Activated CD8-positive, alpha-beta T cell treated with anti-CD3 and anti-CD28 coated beads, Interleukin-2, amount 10 ng/mL, durations not matched to agents 7 days and 5 days (primary cell): ENCODE measurements at regions not wholly inside any gene's neighbourhood (a gene's known extent, or its start where the extent isn't known, plus 50 kb on each side); places are given as distances from the start of the nearest gene placed in this dataset.

Source experiments
- ATAC-seq: fragments of 150-1000 bp; cut with Tn5 transposase; one replicate; pipeline ENCODE4 v1.10.0; 2021; ENCODE audit warnings: moderate library complexity
- CTCF ChIA-PET: fragments of 350-600 bp; sonication (Branson Sonifier 250); formaldehyde crosslinking; loops from one replicate; lab custom pipeline; 2021; ENCODE audit warnings: antibody characterized with exemption; lab: Charles Lee
- POLR2A ChIA-PET: fragments of 350-600 bp; sonication (Branson Sonifier 250); formaldehyde crosslinking; loops from one replicate; lab custom pipeline; 2021; ENCODE audit warnings: antibody characterized with exemption; lab: Charles Lee
- DNase-seq: peaks from one replicate; pipeline ENCODE4 v3.0.0-alpha.2; 2020
- H3K27ac Mint-ChIP-seq: one replicate; pipeline ENCODE4 v1.8.0; 2021; ENCODE audit warnings: mild to moderate bottlenecking, mixed read lengths
- H3K27me3 Mint-ChIP-seq: one replicate; pipeline ENCODE4 v1.8.0; 2021; ENCODE audit warnings: low read depth, mixed read lengths
- H3K36me3 Mint-ChIP-seq: one replicate; pipeline ENCODE4 v1.8.0; 2021; ENCODE audit warnings: low read depth, mixed read lengths
- H3K4me1 Mint-ChIP-seq: one replicate; pipeline ENCODE4 v1.8.0; 2021; ENCODE audit warnings: low read depth, mixed read lengths
- H3K4me3 Mint-ChIP-seq: one replicate; pipeline ENCODE4 v1.8.0; 2021; ENCODE audit warnings: mild to moderate bottlenecking, mixed read lengths
- H3K9me3 Mint-ChIP-seq: one replicate; pipeline ENCODE4 v1.8.0; 2022; ENCODE audit warnings: mixed read lengths; ENCODE audit not compliant: insufficient read depth

DNA sequence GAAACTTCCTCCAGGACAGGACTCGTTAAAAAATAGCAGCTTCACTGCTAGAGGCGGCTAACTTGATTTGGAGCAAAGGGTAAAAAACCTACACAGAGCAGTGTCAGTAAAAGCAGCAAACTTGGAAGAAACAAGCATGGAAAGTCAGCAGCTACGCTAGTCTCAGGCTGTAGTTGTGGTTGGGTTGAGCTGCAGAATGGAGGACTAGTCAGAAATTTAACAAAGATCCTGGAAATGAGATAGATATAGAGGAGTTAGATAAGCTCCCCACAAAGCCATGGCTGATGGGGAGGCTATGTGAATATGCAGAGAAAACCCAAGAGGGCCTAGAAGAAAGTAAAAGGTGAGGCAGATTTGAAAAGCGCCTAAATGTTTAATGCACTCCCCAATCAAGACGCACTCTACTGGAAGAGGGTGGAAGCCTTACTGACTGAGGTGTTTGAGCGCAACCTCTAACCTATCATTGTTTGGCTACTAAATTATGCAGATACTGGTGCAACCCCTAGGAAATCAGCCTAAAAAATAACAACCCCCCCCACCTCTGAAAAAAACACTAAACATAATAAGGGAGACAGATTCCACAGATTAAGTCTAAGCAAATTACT lies 99.7 kb upstream of the TMEM168 start:
- Mint-ChIP-seq H3K4me1 (no peaks in the 10 kb centered on the region), H3K9me3 (no peaks in the 10 kb centered on the region), H3K4me3 (no peak overlapping the region), H3K27ac (no peak overlapping the region), H3K36me3 (peaks cover 22% of the 10 kb centered on the region), H3K27me3 (no peaks in the 10 kb centered on the region)
- DNase-seq, result no peak
- no peak for ATAC-seq
- CTCF ChIA-PET, result no interaction called here
- POLR2A ChIA-PET, result no interaction called here

GRCh38 chr7:112889268-112889667 lies 99.1 kb upstream of the TMEM168 start:
- ATAC-seq (no peak), DNase-seq (no peak)
- Mint-ChIP-seq H3K36me3 (peaks cover 21% of the 10 kb centered on the region), H3K4me3 (no peak overlapping the region), H3K9me3 (no peaks in the 10 kb centered on the region), H3K27ac (no peak overlapping the region), H3K4me1 (no peaks in the 10 kb centered on the region), H3K27me3 (no peaks in the 10 kb centered on the region)
- ChIA-PET POLR2A (no interaction called here), CTCF (no interaction called here)

DNA sequence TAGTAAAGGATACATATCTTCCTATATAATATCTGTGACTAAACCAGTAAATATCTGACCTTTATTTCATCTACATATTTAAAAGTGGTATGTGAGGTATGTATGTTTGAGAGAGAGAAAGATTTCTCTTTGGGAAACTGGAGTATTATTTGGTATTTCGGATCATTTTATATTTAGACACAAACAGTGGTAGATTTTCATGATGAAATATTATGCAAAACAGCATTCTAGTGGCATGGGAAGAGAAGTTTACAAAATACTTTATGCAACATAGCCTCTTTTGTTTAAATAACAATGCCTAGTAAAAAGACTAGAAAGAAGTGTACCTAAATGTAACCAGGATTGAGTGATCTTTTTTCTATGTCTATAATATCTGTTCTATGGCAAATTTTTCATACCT lies 98.6 kb upstream of the TMEM168 start:
- DNase-seq (no peak), ATAC-seq (no peak)
- H3K36me3 Mint-ChIP-seq, result peaks cover 22% of the 10 kb centered on the region
- H3K4me1 Mint-ChIP-seq, result no peaks in the 10 kb centered on the region
- CTCF ChIA-PET, result no interaction called here
- no peaks in the 10 kb centered on the region for H3K9me3 Mint-ChIP-seq
- H3K27ac Mint-ChIP-seq, result no peak overlapping the region
- POLR2A ChIA-PET, result no interaction called here
- no peaks in the 10 kb centered on the region for H3K27me3 Mint-ChIP-seq
- H3K4me3 Mint-ChIP-seq, result no peak overlapping the region

- no peak overlapping the region for H3K27ac Mint-ChIP-seq
- no peaks in the 10 kb centered on the region for H3K9me3 Mint-ChIP-seq
- CTCF ChIA-PET, result no interaction called here
- H3K4me1 Mint-ChIP-seq, result no peaks in the 10 kb centered on the region
- POLR2A ChIA-PET, result no interaction called here
- DNase-seq, result no peak
- no peak overlapping the region for H3K4me3 Mint-ChIP-seq
- no peak for ATAC-seq
- no peaks in the 10 kb centered on the region for H3K27me3 Mint-ChIP-seq
- H3K36me3 Mint-ChIP-seq, result peaks cover 22% of the 10 kb centered on the region
Measured at GRCh38 chr7:112887976-112888375, 97.8 kb upstream of the TMEM168 start.

DNA sequence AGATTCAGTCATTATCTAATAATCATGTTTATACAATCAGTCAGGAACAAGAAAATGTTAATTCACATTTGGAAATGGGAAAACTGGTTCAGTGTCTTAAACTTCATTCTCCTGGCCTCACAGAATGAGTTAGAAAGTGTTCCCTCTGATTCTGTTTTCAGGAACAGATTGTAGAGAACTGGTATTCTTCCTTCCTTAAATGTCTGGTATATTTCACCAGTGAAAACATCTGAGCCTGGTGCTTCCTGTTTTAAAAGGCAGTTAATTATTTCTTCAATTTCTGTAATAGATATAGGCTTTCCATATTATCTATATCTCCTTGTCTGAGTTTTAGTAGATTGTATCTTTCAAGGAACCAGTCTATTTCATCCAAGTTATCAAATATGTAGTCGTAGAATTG lies 97.1 kb upstream of the TMEM168 start:
- no peak for ATAC-seq
- Mint-ChIP-seq H3K4me3 (no peak overlapping the region), H3K4me1 (no peaks in the 10 kb centered on the region), H3K36me3 (peaks cover 22% of the 10 kb centered on the region), H3K27me3 (no peaks in the 10 kb centered on the region), H3K9me3 (no peaks in the 10 kb centered on the region), H3K27ac (no peak overlapping the region)
- ChIA-PET CTCF (interaction anchor here (1.2 kb wide), 1 partner anchor 17 kb away, joined by 3 read pairs; no protein-coding TSS in a partner anchor), POLR2A (no interaction called here)
- DNase-seq, result no peak

- H3K27ac Mint-ChIP-seq, result no peak overlapping the region
- no peaks in the 10 kb centered on the region for H3K27me3 Mint-ChIP-seq
- ChIA-PET CTCF (interaction anchor here (0.8 to 1.2 kb wide), 2 partner anchors 11 to 16 kb away, joined by 3 to 4 read pairs; no protein-coding TSS in a partner anchor), POLR2A (no interaction called here)
- H3K4me3 Mint-ChIP-seq, result no peak overlapping the region
- peaks cover 19% of the 10 kb centered on the region for H3K36me3 Mint-ChIP-seq
- no peaks in the 10 kb centered on the region for H3K4me1 Mint-ChIP-seq
- no peaks in the 10 kb centered on the region for H3K9me3 Mint-ChIP-seq
- ATAC-seq (no peak), DNase-seq (no peak)
Measured at GRCh38 chr7:112886208-112886607, 96.0 kb upstream of the TMEM168 start.

DNA sequence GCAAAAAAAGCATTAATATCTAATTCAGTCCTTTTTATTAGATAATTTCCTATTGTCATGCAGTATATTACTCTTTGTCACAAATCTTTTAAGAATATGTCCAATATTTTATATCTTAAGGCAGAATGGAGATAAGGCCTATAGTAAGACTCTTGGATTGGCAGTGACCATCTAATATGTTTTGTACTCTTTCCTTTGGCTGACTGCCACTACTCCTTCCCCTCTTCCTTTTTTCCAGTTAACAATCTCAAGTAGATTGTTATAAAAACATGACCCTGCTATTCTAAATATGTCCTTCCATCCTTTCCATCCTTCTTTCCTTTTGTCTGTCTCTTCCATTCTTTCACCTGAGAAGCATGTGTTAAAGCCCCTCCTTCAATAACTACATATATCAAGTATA lies 92.8 kb upstream of the TMEM168 start:
- Mint-ChIP-seq H3K9me3 (no peaks in the 10 kb centered on the region), H3K4me1 (no peaks in the 10 kb centered on the region), H3K36me3 (peaks cover 16% of the 10 kb centered on the region), H3K4me3 (no peak overlapping the region), H3K27ac (no peak overlapping the region), H3K27me3 (no peaks in the 10 kb centered on the region)
- DNase-seq (no peak), ATAC-seq (no peak)
- ChIA-PET CTCF (no interaction called here), POLR2A (no interaction called here)

DNA sequence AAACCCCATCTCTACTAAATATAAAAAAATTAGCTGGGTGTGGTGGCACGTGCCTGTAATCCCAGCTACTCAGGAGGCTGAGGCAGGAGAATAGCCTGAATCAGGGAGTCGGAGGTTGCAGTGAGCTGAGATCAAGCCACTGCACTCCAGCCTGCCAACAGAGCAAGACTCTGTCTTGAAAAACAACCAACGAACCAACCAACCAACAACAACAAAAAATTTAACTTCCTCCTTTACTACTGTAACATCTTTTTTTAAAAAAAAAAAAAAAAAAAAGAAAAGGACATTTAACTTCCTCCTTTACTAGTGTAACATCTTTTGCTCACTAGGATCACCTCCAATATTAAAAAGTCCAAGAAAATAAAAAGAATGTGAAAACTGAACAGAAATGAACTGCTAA lies 92.3 kb upstream of the TMEM168 start:
- H3K4me1 Mint-ChIP-seq, result no peaks in the 10 kb centered on the region
- ATAC-seq (no peak), DNase-seq (no peak)
- ChIA-PET CTCF (no interaction called here), POLR2A (no interaction called here)
- H3K4me3 Mint-ChIP-seq, result no peak overlapping the region
- no peaks in the 10 kb centered on the region for H3K27me3 Mint-ChIP-seq
- no peaks in the 10 kb centered on the region for H3K9me3 Mint-ChIP-seq
- no peak overlapping the region for H3K27ac Mint-ChIP-seq
- H3K36me3 Mint-ChIP-seq, result peaks cover 13% of the 10 kb centered on the region

- no peak overlapping the region for H3K27ac Mint-ChIP-seq
- H3K4me1 Mint-ChIP-seq, result no peaks in the 10 kb centered on the region
- ChIA-PET CTCF (interaction anchor here (1.1 kb wide), 1 partner anchor 13 kb away, joined by 3 read pairs; no protein-coding TSS in a partner anchor), POLR2A (no interaction called here)
- no peaks in the 10 kb centered on the region for H3K27me3 Mint-ChIP-seq
- DNase-seq, result no peak
- H3K4me3 Mint-ChIP-seq, result no peak overlapping the region
- no peaks in the 10 kb centered on the region for H3K9me3 Mint-ChIP-seq
- peaks cover 13% of the 10 kb centered on the region for H3K36me3 Mint-ChIP-seq
- ATAC-seq, result no peak
Measured at GRCh38 chr7:112882022-112882421, 91.8 kb upstream of the TMEM168 start.

DNA sequence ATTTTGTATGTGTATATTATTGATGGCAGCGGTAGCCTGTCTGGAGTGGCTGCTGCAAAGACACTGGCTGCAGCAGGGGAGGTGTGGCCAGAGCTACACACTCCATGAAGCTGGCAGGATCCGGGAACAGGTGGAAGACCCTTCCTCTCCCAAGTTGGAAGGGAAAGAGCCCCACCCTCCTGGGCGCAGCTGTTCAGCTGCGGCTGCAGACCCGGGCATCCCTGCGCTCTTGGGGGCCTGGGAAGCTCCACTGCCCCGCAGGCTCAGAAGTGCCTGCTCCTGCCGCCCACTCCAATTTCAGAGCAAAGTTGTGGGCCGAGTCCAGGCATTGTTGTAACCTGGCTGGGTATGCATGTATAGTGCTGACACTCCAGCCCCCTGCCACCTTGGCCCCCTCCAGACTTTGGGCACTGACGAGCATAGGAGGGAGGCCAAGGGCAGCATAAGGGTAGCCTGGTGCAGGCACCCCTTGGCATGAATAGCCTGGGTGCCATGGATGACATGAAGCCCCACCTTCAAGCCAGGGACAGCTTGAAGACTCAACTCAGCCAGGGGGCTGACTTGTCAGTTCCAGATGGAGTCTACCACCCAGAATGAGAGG lies 90.7 kb upstream of the TMEM168 start:
- ChIA-PET CTCF (interaction anchor here (1.1 kb wide), 1 partner anchor 12 kb away, joined by 3 read pairs; no protein-coding TSS in a partner anchor), POLR2A (no interaction called here)
- H3K36me3 Mint-ChIP-seq, result peaks cover 9% of the 10 kb centered on the region
- no peak overlapping the region for H3K27ac Mint-ChIP-seq
- no peak overlapping the region for H3K4me3 Mint-ChIP-seq
- DNase-seq (no peak), ATAC-seq (no peak)
- H3K27me3 Mint-ChIP-seq, result no peaks in the 10 kb centered on the region
- no peaks in the 10 kb centered on the region for H3K4me1 Mint-ChIP-seq
- no peaks in the 10 kb centered on the region for H3K9me3 Mint-ChIP-seq

GRCh38 chr7:112877691-112878460 lies 87.7 kb upstream of the TMEM168 start:
- Mint-ChIP-seq H3K4me3 (no peak overlapping the region), H3K27ac (no peak overlapping the region), H3K4me1 (no peaks in the 10 kb centered on the region), H3K27me3 (no peaks in the 10 kb centered on the region), H3K9me3 (no peaks in the 10 kb centered on the region), H3K36me3 (no peaks in the 10 kb centered on the region)
- ATAC-seq, result no peak
- ChIA-PET POLR2A (no interaction called here), CTCF (interaction anchor here (1.5 kb wide), 1 partner anchor 8 kb away, joined by 3 read pairs; no protein-coding TSS in a partner anchor)
- DNase-seq, result no peak

DNA sequence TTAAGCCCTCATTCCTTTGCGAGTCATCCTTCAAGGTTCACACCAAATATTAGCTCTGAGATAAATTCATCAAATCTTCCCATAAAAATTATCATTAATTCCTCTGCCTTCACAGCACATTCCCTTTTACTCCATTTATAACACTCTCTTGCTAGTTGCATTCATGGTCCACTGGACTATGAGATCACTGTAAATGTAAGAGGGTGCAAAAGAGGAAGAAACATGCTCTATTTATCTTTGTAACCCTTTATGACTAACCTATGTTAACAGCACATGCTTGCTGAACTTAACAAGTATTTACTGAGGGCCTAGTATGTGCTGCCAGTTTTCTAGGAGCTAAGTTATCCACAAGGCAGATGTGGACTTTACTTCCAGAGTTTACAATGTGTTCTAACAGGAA lies 86.7 kb upstream of the TMEM168 start:
- no peak for DNase-seq
- ChIA-PET POLR2A (no interaction called here), CTCF (interaction anchor here (1.0 kb wide), 1 partner anchor 78 kb away, joined by 3 read pairs; no protein-coding TSS in a partner anchor)
- H3K4me1 Mint-ChIP-seq, result no peaks in the 10 kb centered on the region
- H3K27me3 Mint-ChIP-seq, result no peaks in the 10 kb centered on the region
- H3K36me3 Mint-ChIP-seq, result no peaks in the 10 kb centered on the region
- H3K4me3 Mint-ChIP-seq, result no peak overlapping the region
- ATAC-seq, result no peak
- no peaks in the 10 kb centered on the region for H3K9me3 Mint-ChIP-seq
- H3K27ac Mint-ChIP-seq, result no peak overlapping the region
